HG03354 (cell line): ENCODE measurements at regions not wholly inside any gene's neighbourhood (a gene's known extent, or its start where the extent isn't known, plus 50 kb on each side); places are given as distances from the start of the nearest gene placed in this dataset.

Source experiments
- ATAC-seq: cut with Tn5 transposase; IDR thresholded peaks from one replicate; pipeline ENCODE4 v1.9.1; 2021; ENCODE audit warnings: mild to moderate bottlenecking; ENCODE audit not compliant: unreplicated experiment, poor library complexity, severe bottlenecking

GRCh38 chr4:125725957-125726525 lies 411.3 kb downstream of the FAT4 start:
- ATAC-seq = no peak

DNA sequence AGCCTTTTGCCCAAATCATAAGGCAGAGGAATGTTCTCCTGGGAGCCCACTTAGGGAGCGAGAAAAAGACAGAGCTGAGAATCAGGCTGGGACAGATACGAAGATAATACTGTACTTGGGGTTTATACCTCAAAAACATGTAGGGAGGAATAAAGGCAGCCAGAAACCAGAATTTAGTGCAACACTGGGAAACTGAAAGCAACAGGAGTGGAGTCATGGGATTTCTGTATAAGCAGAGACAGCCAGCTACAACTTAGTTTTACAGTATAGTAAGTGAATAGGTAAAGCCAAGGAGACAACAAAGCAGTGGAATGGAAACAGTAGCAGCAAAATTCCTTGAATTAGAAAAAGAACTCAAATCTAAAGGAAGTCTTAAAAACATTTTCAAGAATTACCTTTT lies 413.2 kb downstream of the FAT4 start:
- no peak for ATAC-seq

DNA sequence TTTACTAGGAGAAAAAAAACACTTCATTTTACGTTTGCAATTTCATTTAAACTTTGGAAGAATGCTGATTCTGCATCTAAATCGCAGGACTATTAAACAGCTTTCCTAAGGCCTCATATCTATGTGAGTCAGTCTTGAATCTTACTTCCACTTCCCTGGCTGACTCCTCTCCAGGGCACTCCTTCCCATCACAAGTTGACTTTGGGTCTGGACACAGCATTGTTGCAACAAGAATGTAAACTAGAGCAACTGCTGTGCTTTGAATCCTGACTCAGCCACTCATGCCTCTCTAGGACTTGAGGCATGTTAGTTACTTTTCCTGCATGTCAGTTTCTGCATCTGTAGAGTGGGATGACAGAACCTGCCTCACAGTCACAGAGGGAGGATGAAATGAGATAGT lies 413.8 kb downstream of the FAT4 start:
- ATAC-seq = no peak

GRCh38 chr4:125729171-125729570 lies 414.4 kb downstream of the FAT4 start:
- ATAC-seq = no peak

DNA sequence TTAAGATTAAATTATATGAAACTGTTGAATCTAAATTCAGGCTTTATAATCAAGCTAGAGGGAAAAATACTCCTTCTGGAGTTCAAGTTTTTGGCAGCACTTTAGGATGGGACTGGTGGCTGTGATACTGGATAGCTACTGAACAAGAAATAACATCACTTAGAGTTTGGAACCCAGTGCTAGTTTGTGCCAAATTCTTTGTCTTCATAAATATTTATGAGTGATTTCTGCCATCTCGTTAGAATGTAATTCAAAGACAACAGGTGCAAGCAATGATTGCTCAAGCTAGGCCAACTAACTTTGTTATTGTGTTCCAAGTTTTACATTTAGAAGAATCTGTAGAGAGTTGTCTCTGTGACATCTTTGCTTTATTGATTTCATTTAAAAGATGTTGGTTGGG lies 417.9 kb downstream of the FAT4 start:
- no peak for ATAC-seq

GRCh38 chr4:125734504-125734903 lies 419.7 kb downstream of the FAT4 start:
- ATAC-seq = no peak

DNA sequence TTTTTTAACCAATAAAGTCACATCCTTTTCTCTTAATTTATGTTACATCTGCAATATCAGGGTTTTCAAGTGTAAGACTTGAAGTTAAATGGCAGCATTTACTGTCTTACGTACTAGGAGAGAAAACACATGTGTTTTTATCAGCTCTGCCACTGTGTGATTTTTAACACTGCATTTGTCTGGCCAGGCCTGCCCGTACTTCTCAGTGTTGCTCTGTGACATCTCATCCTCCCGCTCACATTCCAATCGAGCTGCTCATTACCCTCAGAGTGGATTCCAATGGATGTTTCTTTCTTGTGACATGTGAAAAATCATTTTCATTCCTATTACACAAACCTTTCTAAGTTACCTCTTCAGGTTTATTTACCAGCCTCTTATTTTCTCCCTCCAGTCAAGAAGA lies 420.3 kb downstream of the FAT4 start:
- ATAC-seq = no peak

- ATAC-seq = no peak
Observed at GRCh38 chr4:125736057-125736456, 421.3 kb downstream of the FAT4 start.

GRCh38 chr4:125739760-125740159 lies 425.0 kb downstream of the FAT4 start:
- ATAC-seq = no peak

DNA sequence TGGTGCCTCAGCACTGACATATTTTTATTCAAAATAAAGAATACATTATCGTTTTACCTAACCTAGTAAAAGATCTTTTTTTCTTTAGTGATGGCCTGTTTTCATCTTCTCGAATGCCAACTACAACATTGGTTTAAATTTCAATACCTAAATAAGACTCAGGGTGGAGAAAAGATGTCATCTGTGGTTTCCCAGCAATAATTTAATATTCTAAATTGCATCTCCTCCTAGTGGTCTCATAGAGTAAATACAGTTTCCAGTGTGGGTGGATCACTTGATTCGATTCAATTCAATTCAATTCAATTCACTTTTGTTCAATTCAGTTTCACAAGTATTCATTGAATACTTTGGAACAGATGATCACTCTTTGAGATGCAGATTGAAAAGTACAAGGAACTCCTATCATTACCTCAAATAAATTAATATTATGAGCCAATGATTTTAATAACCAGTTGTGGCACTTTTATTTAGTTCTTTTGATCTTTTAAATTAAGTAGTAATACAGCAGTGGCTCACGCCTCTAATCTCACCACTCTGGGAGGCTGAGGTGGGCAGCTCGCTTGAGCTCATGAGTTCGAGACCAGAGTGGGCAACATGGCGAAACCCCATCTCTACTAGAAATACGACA lies 427.2 kb downstream of the FAT4 start:
- peak; percentile 70 for ATAC-seq

DNA sequence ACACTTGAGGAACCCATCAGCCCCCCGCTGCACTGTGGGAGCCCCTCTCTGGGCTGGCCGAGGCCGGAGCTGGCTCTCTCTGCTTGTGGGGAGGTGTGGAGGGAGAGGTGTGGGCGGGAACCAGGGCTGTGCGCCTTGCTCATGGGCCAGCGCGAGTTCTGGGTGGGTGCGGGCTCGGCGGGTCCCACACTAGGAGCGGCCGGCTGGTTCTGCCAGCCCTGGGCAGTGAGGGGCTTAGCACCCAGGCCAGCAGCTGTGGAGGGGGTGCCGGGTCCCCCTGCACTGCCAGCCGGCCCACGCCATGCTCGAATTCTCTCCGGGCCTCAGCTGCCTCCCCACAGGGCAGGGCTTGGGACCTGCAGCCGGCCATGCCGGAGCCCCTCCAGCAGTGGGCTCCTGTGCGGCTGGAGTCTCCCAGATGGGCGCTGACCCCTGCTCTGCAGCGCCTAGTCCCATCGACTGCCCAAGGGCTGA lies 430.2 kb downstream of the FAT4 start:
- no peak for ATAC-seq

- ATAC-seq = no peak
Observed at GRCh38 chr4:125749354-125749753, 434.6 kb downstream of the FAT4 start.

DNA sequence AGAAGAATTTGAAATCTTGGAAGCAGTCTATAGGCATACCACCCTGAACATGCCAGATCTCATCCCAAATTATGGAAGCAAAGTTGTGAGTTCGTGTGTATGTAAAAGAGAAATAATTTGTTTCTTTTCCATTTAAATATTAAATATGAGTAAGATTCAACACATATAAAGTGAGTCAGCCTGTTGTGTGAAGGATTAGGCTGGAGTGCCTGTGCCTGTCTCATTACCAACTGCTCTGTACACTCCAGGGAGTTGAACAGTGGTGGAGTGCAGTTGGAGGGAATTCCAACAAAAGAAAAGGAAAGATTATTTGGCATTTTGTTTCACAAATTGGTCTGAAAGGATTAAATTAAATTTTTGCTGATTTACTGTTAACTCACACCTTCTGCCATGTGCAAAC lies 435.6 kb downstream of the FAT4 start:
- no peak for ATAC-seq

DNA sequence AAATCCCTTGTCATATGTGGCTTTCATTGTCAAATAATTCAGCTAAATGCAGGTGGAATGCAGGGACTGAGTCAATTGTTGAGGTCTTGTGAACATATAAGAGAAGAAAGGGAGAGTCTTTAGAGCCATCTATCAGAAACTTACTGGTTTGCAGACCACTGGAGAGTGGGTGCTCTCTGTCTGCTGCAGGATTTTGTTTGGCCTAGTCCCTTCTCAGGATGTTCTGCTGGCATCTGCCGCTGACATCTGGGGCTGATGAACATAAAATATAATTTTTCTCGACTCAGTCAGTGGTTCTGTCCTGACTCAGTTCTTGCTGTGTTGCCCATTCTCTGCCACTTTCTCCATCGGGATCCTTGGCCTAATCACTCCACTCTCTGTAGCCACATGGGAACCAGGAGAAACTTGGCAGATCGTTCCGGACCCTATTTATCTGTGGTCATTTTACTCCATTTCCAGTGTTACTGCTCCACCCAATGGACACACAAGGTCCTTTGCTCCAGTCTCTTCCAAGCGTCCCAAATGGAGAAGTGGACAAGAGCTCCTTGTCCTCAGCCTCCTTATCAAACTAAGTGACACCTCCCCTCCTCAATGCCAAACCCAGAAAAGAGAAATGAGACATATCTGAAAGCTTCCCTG lies 436.2 kb downstream of the FAT4 start:
- no peak for ATAC-seq

- ATAC-seq = no peak
Observed at GRCh38 chr4:125758438-125758837, 443.7 kb downstream of the FAT4 start.

- ATAC-seq = no peak
Observed at GRCh38 chr4:125760201-125760819, 445.6 kb downstream of the FAT4 start.

DNA sequence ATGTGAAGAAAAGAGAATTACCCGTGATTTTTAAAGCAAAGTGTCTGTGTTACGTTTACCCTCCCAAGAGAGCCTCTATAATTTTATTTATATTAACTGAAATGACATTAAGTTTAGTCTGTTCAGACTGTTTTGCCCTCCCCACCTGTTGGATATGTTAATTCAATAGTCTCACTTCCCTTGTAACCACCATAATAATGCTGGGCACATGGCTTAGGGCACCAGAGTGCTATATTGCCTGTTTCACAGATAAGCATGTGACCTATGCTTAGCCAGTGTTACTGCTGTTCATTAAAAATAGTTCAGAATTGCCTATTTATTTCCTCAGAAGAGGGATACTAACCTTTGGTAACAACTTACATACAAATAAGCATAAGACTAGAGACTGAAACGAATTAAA lies 446.2 kb downstream of the FAT4 start:
- no peak for ATAC-seq

DNA sequence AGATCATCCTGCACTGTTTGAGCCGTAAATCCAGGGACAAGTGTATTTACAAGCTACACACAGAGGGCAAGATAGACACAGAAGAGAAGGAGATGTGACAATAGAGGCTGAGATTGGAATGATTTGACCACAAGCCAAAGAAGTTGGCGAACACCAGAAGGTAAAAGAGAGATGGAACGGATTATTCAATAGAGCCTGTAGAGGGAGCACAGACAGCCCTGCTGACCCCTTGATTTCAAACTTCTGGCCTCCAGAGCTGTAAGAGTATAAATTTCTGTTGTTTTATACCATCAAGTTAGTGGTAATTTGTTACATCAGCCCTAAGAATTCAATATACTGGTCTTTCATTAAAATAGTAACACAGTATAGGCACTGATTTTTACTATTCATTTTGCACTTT lies 447.8 kb downstream of the FAT4 start:
- no peak for ATAC-seq

DNA sequence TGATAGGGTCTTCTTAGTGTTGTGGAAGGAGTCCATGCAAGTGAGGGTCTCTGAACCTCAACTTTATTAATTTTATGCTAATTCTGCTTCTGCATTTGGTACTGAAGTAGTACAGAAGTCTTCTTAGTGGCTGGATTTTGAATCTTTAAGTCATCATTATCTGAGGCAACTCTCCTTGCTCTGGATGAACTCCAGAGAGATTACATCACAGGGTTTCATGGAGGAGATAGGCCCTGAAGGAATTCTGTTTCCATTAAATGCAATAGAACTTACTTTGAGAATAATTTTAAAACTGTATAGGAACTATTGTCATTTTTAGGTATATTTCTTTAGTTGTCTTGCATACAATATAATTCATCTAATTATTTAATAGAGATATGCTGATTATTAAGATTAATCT lies 451.2 kb downstream of the FAT4 start:
- ATAC-seq = no peak

DNA sequence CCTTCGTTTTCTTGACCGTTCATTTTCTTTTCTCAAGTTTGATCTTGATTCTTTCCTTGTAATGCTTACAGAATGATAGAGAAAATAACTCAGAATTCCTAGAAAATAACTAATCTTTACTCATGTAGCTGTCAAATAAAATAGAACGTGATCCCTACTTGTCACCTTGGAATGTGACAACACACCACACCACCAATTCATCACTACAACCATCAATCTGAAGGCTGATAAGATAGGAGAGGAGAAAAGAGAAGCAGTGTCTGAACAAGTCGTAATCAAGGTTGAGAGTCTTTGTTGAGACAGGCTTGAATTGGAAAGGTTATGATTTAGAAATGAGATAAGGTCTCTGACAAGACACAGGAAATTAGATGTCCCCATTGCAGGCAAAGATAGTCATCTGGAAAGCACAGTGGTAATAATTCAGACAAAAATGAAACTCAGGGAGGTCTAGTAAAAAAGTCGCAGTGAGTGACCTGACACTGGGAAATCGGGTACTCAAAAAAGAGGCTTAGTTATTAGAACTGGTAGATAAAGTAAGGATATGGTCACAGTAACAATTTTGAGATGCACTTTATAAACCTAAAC lies 456.2 kb downstream of the FAT4 start:
- no peak for ATAC-seq

- peak; percentile 61 for ATAC-seq
Observed at GRCh38 chr4:125772680-125773079, 457.9 kb downstream of the FAT4 start.
